T1000 (cell line): ENCODE measurements at regions not wholly inside any gene's neighbourhood (a gene's known extent, or its start where the extent isn't known, plus 50 kb on each side); places are given as distances from the start of the nearest gene placed in this dataset.

Experiments used
- DNase-seq: peaks from one replicate; lab custom pipeline; 2025; ENCODE audit warnings: mixed read lengths; lab: John Stamatoyannopoulos, UW

GRCh38 chr17:56648321-56648720 is 54.8 kb downstream of the NOG start:
- DNase-seq: no peak

GRCh38 chr17:56648806-56649205 is 55.3 kb downstream of the NOG start:
- no peak for DNase-seq

GRCh38 chr17:56652628-56653027 is 59.1 kb downstream of the NOG start:
- DNase-seq: no peak

- DNase-seq: peak; percentile 10
Measured at GRCh38 chr17:56653877-56654276, 60.4 kb downstream of the NOG start.

- DNase-seq: no peak
Measured at GRCh38 chr17:56656701-56657327, 63.3 kb downstream of the NOG start.

GRCh38 chr17:56658648-56659047 is 65.1 kb downstream of the NOG start:
- DNase-seq: no peak

- no peak for DNase-seq
Measured at GRCh38 chr17:56659622-56660021, 66.1 kb downstream of the NOG start.

GRCh38 chr17:56661906-56662305 is 68.4 kb downstream of the NOG start:
- no peak for DNase-seq

- no peak for DNase-seq
Measured at GRCh38 chr17:56665864-56666263, 72.4 kb downstream of the NOG start.

GRCh38 chr17:56667925-56668458 is 74.5 kb downstream of the NOG start:
- no peak for DNase-seq

- DNase-seq: no peak
Measured at GRCh38 chr17:56672195-56672594, 78.7 kb downstream of the NOG start.

- DNase-seq: no peak
Measured at GRCh38 chr17:56674401-56674925, 81.0 kb downstream of the NOG start.

GRCh38 chr17:56675876-56676660 is 82.6 kb downstream of the NOG start:
- DNase-seq: no peak

- no peak for DNase-seq
Measured at GRCh38 chr17:56676810-56677209, 83.3 kb downstream of the NOG start.

GRCh38 chr17:56678249-56679114 is 85.0 kb downstream of the NOG start:
- DNase-seq: no peak

GRCh38 chr17:56679115-56679776 is 85.7 kb downstream of the NOG start:
- DNase-seq: no peak

- DNase-seq: no peak
Measured at GRCh38 chr17:56679777-56680422, 86.4 kb downstream of the NOG start.

- DNase-seq: no peak
Measured at GRCh38 chr17:56680676-56681075, 87.2 kb downstream of the NOG start.

GRCh38 chr17:56681561-56682266 is 88.2 kb downstream of the NOG start:
- no peak for DNase-seq

- DNase-seq: no peak
Measured at GRCh38 chr17:56688151-56688550, 94.7 kb downstream of the NOG start.
